ENCODE measurements at regions not wholly inside any gene's neighbourhood (a gene's known extent, or its start where the extent isn't known, plus 50 kb on each side); places are given as distances from the start of the nearest gene placed in this dataset.

DNA sequence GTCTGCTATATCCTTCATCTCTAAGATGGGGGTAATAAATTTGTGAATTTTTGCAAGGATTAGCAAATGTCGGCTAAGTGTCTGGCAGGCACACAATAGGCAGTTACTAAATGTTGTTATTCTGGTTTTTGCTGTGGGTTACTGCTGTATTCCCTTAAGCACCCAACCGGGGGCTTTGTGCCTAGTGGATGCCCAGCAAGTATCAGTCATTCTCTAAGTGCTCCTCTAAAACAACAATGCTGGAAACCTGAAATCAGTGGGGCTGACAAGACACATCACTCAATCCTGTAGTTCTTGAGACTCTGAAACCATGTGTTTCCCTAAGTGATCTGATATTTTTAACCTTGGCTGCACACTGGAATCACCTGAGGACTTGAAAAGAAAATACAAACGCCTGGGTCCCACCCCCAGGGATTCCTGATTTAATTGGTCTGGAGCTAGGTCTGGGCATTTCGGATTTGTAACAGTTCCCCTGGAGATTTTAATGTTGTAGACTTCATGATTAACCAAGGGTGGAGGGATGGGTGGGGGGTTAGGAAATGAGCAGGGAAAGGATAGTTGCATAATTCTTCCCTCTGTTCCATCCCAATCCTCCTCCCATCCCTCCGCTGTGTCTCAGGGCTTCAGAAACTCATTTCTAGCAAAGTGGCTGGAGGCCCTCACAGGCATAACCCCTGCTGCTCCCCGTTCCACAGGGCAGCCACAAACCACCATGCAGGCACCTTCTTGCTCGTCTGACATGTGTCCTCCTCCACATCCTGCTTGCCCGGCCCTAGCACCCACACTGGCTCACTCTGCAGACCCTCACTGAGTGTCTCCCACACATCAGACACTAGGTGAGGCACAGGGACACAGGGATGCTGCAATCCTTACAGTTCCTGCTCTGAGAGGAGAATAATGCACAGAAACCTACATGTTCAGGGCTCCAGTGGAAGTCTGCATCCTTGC, 61.7 kb upstream of the LYRM9 start:
- TF ChIP-seq POLR2AphosphoS5 (IDR thresholded peaks at IDR 0.05; ENCODE audit: low read depth, low read length) (no peak), CTCF (IDR thresholded peaks at IDR 0.05) (no peak)
- TF ChIP-seq, protein P1, sequence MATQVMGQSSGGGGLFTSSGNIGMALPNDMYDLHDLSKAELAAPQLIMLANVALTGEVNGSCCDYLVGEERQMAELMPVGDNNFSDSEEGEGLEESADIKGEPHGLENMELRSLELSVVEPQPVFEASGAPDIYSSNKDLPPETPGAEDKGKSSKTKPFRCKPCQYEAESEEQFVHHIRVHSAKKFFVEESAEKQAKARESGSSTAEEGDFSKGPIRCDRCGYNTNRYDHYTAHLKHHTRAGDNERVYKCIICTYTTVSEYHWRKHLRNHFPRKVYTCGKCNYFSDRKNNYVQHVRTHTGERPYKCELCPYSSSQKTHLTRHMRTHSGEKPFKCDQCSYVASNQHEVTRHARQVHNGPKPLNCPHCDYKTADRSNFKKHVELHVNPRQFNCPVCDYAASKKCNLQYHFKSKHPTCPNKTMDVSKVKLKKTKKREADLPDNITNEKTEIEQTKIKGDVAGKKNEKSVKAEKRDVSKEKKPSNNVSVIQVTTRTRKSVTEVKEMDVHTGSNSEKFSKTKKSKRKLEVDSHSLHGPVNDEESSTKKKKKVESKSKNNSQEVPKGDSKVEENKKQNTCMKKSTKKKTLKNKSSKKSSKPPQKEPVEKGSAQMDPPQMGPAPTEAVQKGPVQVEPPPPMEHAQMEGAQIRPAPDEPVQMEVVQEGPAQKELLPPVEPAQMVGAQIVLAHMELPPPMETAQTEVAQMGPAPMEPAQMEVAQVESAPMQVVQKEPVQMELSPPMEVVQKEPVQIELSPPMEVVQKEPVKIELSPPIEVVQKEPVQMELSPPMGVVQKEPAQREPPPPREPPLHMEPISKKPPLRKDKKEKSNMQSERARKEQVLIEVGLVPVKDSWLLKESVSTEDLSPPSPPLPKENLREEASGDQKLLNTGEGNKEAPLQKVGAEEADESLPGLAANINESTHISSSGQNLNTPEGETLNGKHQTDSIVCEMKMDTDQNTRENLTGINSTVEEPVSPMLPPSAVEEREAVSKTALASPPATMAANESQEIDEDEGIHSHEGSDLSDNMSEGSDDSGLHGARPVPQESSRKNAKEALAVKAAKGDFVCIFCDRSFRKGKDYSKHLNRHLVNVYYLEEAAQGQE (IDR thresholded peaks at IDR 0.05; ENCODE audit: insufficient read depth in 1 of 2, low read depth in 2 of 2, low read length in 1 of 2): no peak
